K562 (cell line): ENCODE measurements at regions not wholly inside any gene's neighbourhood (a gene's known extent, or its start where the extent isn't known, plus 50 kb on each side); places are given as distances from the start of the nearest gene placed in this dataset.

Experiments used
- ATAC-seq: fragments of 200-7000 bp; cut with Tn5 transposase; 3 replicates; pipeline ENCODE4 v1.9.1; 2020; ENCODE audit warnings: moderate library complexity
- BruUV-seq: library from RNA; stranded (reverse); fragments of 400-500 nt; replicated peaks from 2 replicates; lab custom pipeline; 2021; lab: Mats Ljungman, UMichigan
- CTCF ChIA-PET: fragments of 300-600 bp; formaldehyde crosslinking; extraction: SDS; loops from one replicate; lab custom pipeline; 2021; ENCODE audit warnings: low intra/inter-chr PET ratio; lab: Yijun Ruan, JAX
- POLR2A ChIA-PET: fragments of 300-600, 350-650 bp; sonication (Branson Sonifier 250); formaldehyde crosslinking; extraction: SDS; loops from one replicate; lab custom pipeline; 2021; ENCODE audit warnings: antibody characterized with exemption, inconsistent platforms; lab: Yijun Ruan, JAX
- DNase-seq, 4 experiments: peaks; one replicate each; pipeline versions ENCODE4 v3.0.0 to v3.0.0-alpha.2; 2011 to 2018; ENCODE audit warnings: low spot score in 3 of 4, mixed read lengths in 3 of 4; ENCODE audit errors: extremely low read depth in 1 of 4
- FAIRE-seq: peaks from 2 replicates; lab custom pipeline; 2011; peaks lifted over from hg19 to GRCh38; lab: Jason Lieb, UNC
- H2AFZ ChIP-seq: 2 replicates; pipeline ENCODE4 v1.6.0; 2011; ENCODE audit warnings: low read depth, low read length, control low read depth, inconsistent platforms
- H3K27ac ChIP-seq: fragments of 200-600 bp; 3 replicates; pipeline ENCODE4 v1.8.0; 2011; ENCODE audit warnings: low read depth, mild to moderate bottlenecking, control low read depth, inconsistent platforms, low read length, moderate library complexity, mixed read lengths; ENCODE audit errors: extremely low read depth
- H3K27me3 ChIP-seq, 2 experiments: fragments of 300-600 bp in 1 of 2; 2 replicates in 1 of 2; 3 replicates in 1 of 2; pipeline versions ENCODE4 v1.6.0 to v1.8.0; 2011; ENCODE audit warnings: inconsistent platforms in 2 of 2, low read length in 2 of 2, mild to moderate bottlenecking in 1 of 2, mixed read lengths in 1 of 2, moderate library complexity in 1 of 2; ENCODE audit not compliant: control insufficient read depth in 2 of 2, insufficient read depth in 2 of 2
- H3K36me3 ChIP-seq: fragments of 300-600 bp; 3 replicates; pipeline ENCODE4 v1.8.0; 2011; ENCODE audit warnings: mild to moderate bottlenecking, low read length, inconsistent platforms; ENCODE audit not compliant: control insufficient read depth, insufficient read depth
- H3K4me1 ChIP-seq, 2 experiments: fragments of 200-600 bp in 1 of 2; replicated peaks in 1 of 2; 2 replicates in 1 of 2; 3 replicates in 1 of 2; pipeline versions ENCODE4 v1.5.1 to v1.8.0; 2011; ENCODE audit warnings: inconsistent platforms in 2 of 2, low read length in 2 of 2, mild to moderate bottlenecking in 1 of 2, mixed read lengths in 1 of 2, moderate library complexity in 1 of 2; ENCODE audit not compliant: control insufficient read depth in 2 of 2, insufficient read depth in 2 of 2
- H3K4me2 ChIP-seq: 2 replicates; pipeline ENCODE4 v1.6.1; 2011; ENCODE audit warnings: low read length, control low read depth, inconsistent platforms, mixed read lengths; ENCODE audit not compliant: insufficient read depth
- H3K4me3 ChIP-seq: fragments of 200-600 bp; sonication (generic), shearing (Covaris generic); 2 replicates; pipeline ENCODE4 v1.5.1; 2016; ENCODE audit warnings: control low read depth, inconsistent platforms
- H3K79me2 ChIP-seq: fragments of 200-600 bp; 3 replicates; pipeline ENCODE4 v1.8.0; 2011; ENCODE audit warnings: low read length, inconsistent platforms; ENCODE audit not compliant: control insufficient read depth, insufficient read depth
- H3K9ac ChIP-seq, 2 experiments: 2 replicates each; pipeline versions ENCODE4 v1.6.0 to v1.6.1; 2011; ENCODE audit warnings: low read depth in 2 of 2, low read length in 2 of 2, control low read depth in 1 of 2, inconsistent platforms in 1 of 2, mild to moderate bottlenecking in 1 of 2, mixed read lengths in 1 of 2; ENCODE audit not compliant: insufficient read depth in 1 of 2
- H3K9me1 ChIP-seq: one replicate; pipeline ENCODE4 v1.6.0; 2011; ENCODE audit warnings: inconsistent platforms, mild to moderate bottlenecking, low read length, moderate library complexity; ENCODE audit not compliant: control insufficient read depth, insufficient read depth
- H3K9me3 ChIP-seq: replicated peaks from 2 replicates; pipeline ENCODE4 v1.5.1; 2011; ENCODE audit warnings: low read depth, low read length, inconsistent platforms; ENCODE audit not compliant: control insufficient read depth, insufficient read depth
- H4K20me1 ChIP-seq: replicated peaks from 2 replicates; pipeline ENCODE4 v1.6.1; 2011; ENCODE audit warnings: low read length, inconsistent platforms, mixed read lengths; ENCODE audit not compliant: control insufficient read depth, insufficient read depth
- BACH1 ChIP-seq: fragments of 200-800 bp; sonication (Bioruptor generic); IDR thresholded peaks from 2 replicates; pipeline ENCODE4 v1.6.1; 2016; ENCODE audit warnings: missing genetic modification characterization, missing compliant biosample characterization
- CHCHD3 ChIP-seq: fragments of 250-450 bp; sonication (Bioruptor Pico); IDR thresholded peaks from 2 replicates; pipeline ENCODE4 v2.1.2; 2022; ENCODE audit warnings: mild to moderate bottlenecking
- EP400 ChIP-seq: fragments of 450-650 bp; IDR thresholded peaks from 2 replicates; pipeline ENCODE4 v1.6.1; 2017; ENCODE audit warnings: antibody characterized with exemption, mild to moderate bottlenecking, moderate library complexity
- GTF2E2 ChIP-seq: fragments of 200-800 bp; sonication (Bioruptor generic); IDR thresholded peaks from 2 replicates; pipeline ENCODE4 v1.6.1; 2016; ENCODE audit warnings: missing genetic modification characterization, missing compliant biosample characterization
- NFIX ChIP-seq: fragments of 250-450 bp; sonication (Bioruptor Pico); IDR thresholded peaks from 2 replicates; pipeline ENCODE4 v1.4.0; 2020; ENCODE audit warnings: low read depth, mild to moderate bottlenecking, moderate library complexity
- PHB ChIP-seq: fragments of 250-450 bp; sonication (Bioruptor Pico); IDR thresholded peaks from 2 replicates; pipeline ENCODE4 v1.5.0; 2021
- POU5F1 ChIP-seq: fragments of 150-350 bp; IDR thresholded peaks from 2 replicates; pipeline ENCODE4 v1.6.1; 2014; ENCODE audit warnings: borderline replicate concordance, low read length, low read depth, mild to moderate bottlenecking; ENCODE audit not compliant: partially characterized antibody
- RUNX1 ChIP-seq: sonication (generic); IDR thresholded peaks from 2 replicates; pipeline ENCODE4 v1.6.1; 2016; ENCODE audit warnings: antibody characterized with exemption, low read depth
- SMAD2 ChIP-seq: fragments of 150-350 bp; IDR thresholded peaks from 2 replicates; pipeline ENCODE4 v1.6.1; 2014; ENCODE audit warnings: low read depth, mild to moderate bottlenecking, low read length
- TCF3 ChIP-seq: sonication (generic); formaldehyde crosslinking; IDR thresholded peaks from 2 replicates; pipeline ENCODE4 v1.4.0; 2020; ENCODE audit warnings: mild to moderate bottlenecking, missing genetic modification reagents
- ZBTB8A ChIP-seq: fragments of 450-650 bp; IDR thresholded peaks from 2 replicates; pipeline ENCODE4 v1.6.1; 2018; ENCODE audit warnings: mild to moderate bottlenecking, moderate library complexity; ENCODE audit not compliant: partially characterized antibody
- ZNF134 ChIP-seq: fragments of 250-450 bp; sonication (Bioruptor Pico); conservative IDR thresholded peaks from 2 replicates; pipeline ENCODE4 v1.4.0; 2020
- ZNF408 ChIP-seq: fragments of 250-450 bp; sonication (Bioruptor Pico); IDR thresholded peaks from 2 replicates; pipeline ENCODE4 v1.4.0; 2020; ENCODE audit warnings: low read depth, mild to moderate bottlenecking, moderate library complexity
- ZZZ3 ChIP-seq: fragments of 450-650 bp; IDR thresholded peaks from 2 replicates; pipeline ENCODE4 v1.6.1; 2016; ENCODE audit warnings: antibody characterized with exemption, mild to moderate bottlenecking, moderate library complexity
- WGBS: fragments of 100-300 bp; shearing (Covaris generic); methylation state at CpG from one replicate; pipeline ENCODE4 v1.1.6; 2016; ENCODE audit warnings: low coverage, mixed read lengths; ENCODE audit not compliant: insufficient coverage; ENCODE audit errors: missing lambda C conversion rate; 5-methylcytosine and 5-hydroxymethylcytosine counted together
- in situ Hi-C: fragments of 300-500 bp; cut with MboI; formaldehyde crosslinking; loops from 4 replicates; pipeline ENCODE4 v1.15.0; 2018; ENCODE audit warnings: inconsistent platforms, mixed read lengths
- intact Hi-C: fragments of 100-400 bp; cut with micrococcal nuclease; formaldehyde crosslinking; loops from 2 replicates; pipeline ENCODE4 v1.14.2; 2022
- TF ChIP-seq, protein P1 (sequence below): fragments of 250-450 bp; sonication (Bioruptor Pico); IDR thresholded peaks from 2 replicates; pipeline ENCODE4 v1.9.0; 2021; ENCODE audit warnings: mild to moderate bottlenecking, inconsistent platforms

DNA sequence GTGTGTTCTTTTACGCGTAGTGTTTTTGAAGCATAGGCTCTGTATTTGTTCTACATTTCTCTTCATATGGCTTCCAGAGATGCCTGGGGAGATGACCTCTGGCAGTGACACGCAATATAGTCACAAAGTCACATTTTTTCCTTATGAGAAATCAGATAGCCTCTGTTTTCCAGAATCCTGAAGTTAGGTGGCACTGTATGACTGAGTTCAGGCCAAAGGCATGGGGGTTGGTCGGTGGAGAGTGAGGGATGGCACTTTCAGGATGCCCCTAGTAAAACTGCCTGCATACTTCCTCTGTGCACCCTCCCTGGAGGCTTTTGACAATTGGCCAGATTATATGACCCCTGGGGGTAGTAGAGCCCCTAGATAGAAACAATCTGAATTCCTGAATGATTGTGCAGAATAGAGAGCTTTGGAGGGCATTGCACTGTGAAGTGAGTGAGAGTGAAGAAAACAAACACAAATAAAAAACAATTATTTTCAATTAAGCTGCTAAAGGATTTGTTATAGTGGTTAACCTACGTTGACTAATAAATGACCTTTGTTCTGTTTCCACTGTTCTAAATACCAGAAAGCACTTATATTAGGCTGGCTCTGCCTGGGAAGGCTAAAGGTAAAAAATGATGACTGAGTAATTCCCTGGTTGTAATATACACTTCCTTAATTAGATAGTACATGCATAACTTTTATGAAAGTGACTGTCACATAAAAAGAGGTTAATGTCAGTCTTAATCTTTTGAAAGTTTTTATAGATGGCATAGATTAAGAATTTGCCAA is 1660.8 kb downstream of the PLA2G4A start:
- no peak overlapping the region for H3K27ac ChIP-seq
- intact Hi-C loops (no loop called here), in situ Hi-C loops (no loop called here)
- DNase-seq: no peak
- CTCF ChIA-PET: no interaction called here
- H3K27me3 ChIP-seq: no peaks in the 10 kb centered on the region
- no TSS peak for BruUV-seq
- 35% methylated on average over 5 of the region's 5 CpGs for WGBS
- H3K79me2 ChIP-seq: no peaks in the 10 kb centered on the region
- H4K20me1 ChIP-seq: no peaks in the 10 kb centered on the region
- no peak for FAIRE-seq
- TF ChIP-seq RUNX1: no peak
- POLR2A ChIA-PET: no interaction called here
- no peak overlapping the region for H3K4me2 ChIP-seq
- 0 out of 2 replicates have a peak, but pooled peaks cover 3% of the 10 kb centered on the region for H3K9me3 ChIP-seq
- ATAC-seq: no peak
- no peak overlapping the region for H2AFZ ChIP-seq
- H3K9ac ChIP-seq: no peak overlapping the region
- no peak overlapping the region for H3K4me3 ChIP-seq
- no peaks in the 10 kb centered on the region for H3K4me1 ChIP-seq
- no peaks in the 10 kb centered on the region for H3K36me3 ChIP-seq
- no peaks in the 10 kb centered on the region for H3K9me1 ChIP-seq

DNA sequence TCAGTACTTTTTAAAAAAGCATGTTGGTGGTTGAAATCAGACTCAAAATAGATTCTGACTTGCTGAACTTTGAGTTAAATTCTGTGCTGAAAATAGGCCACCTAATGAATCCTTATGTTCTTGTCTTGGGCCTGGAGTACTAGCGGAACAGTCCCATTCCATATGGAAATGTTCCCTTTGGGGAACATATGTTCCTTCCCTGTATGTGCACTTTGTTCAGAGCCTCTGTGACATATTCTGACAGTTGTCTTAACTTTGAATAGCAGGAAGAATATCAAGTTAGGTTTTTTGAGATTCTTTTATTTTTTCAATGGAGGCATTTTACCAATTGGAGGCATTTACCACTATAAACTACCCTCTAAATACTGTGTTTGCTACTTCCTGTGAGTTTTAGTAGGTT is 1667.8 kb downstream of the PLA2G4A start:
- TF ChIP-seq SMAD2 (no peak), GTF2E2 (no peak), EP400 (no peak), ZBTB8A (no peak), ZNF134 (CRISPR knock-in tag) (no peak), BACH1 (tag) (no peak), POU5F1 (no peak), PHB (no peak), CHCHD3 (no peak), ZZZ3 (no peak), NFIX (CRISPR knock-in tag) (no peak), ZNF408 (no peak), TCF3 (no peak)
- TF ChIP-seq, protein P1, sequence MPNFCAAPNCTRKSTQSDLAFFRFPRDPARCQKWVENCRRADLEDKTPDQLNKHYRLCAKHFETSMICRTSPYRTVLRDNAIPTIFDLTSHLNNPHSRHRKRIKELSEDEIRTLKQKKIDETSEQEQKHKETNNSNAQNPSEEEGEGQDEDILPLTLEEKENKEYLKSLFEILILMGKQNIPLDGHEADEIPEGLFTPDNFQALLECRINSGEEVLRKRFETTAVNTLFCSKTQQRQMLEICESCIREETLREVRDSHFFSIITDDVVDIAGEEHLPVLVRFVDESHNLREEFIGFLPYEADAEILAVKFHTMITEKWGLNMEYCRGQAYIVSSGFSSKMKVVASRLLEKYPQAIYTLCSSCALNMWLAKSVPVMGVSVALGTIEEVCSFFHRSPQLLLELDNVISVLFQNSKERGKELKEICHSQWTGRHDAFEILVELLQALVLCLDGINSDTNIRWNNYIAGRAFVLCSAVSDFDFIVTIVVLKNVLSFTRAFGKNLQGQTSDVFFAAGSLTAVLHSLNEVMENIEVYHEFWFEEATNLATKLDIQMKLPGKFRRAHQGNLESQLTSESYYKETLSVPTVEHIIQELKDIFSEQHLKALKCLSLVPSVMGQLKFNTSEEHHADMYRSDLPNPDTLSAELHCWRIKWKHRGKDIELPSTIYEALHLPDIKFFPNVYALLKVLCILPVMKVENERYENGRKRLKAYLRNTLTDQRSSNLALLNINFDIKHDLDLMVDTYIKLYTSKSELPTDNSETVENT (CRISPR knock-in tag): no peak
- TF ChIP-seq, all 486 proteins: peak for 0
- H3K4me2 ChIP-seq: no peak overlapping the region
- H3K9ac ChIP-seq: no peak overlapping the region
- intact Hi-C loops: no loop called here
- no peak overlapping the region for H3K27ac ChIP-seq
- in situ Hi-C loops: no loop called here
- no peaks in the 10 kb centered on the region for H3K9me1 ChIP-seq
- DNase-seq: no peak
- ChIA-PET POLR2A (no interaction called here), CTCF (no interaction called here)
- no peaks in the 10 kb centered on the region for H3K36me3 ChIP-seq
- no peaks in the 10 kb centered on the region for H4K20me1 ChIP-seq
- no peak for FAIRE-seq
- no peak overlapping the region for H3K4me3 ChIP-seq
- BruUV-seq: no TSS peak
- H3K9me3 ChIP-seq: 0 out of 2 replicates have a peak, but pooled peaks cover 3% of the 10 kb centered on the region
- H3K4me1 ChIP-seq: no peaks in the 10 kb centered on the region
- H3K79me2 ChIP-seq: no peaks in the 10 kb centered on the region
- 5% methylated on average over 1 of the region's 1 CpG for WGBS
- H3K27me3 ChIP-seq: no peaks in the 10 kb centered on the region
- no peak overlapping the region for H2AFZ ChIP-seq
- ATAC-seq: no peak
